Adrenal gland (tissue), 5 donors: ENCODE measurements at regions not wholly inside any gene's neighbourhood (a gene's known extent, or its start where the extent isn't known, plus 50 kb on each side); places are given as distances from the start of the nearest gene placed in this dataset.

ENCODE experiments used
- CTCF ChIP-seq, 6 experiments: fragments of 450-650 bp in 4 of 6; fragments of 200-600 bp in 2 of 6; sonication (generic) in 1 of 6; IDR thresholded peaks; 1 replicate in 5 of 6; 2 replicates in 1 of 6; pipeline versions ENCODE4 v1.5.1 to v1.8.0; 2016 to 2021; ENCODE audit warnings: antibody characterized with exemption in 6 of 6, mild to moderate bottlenecking in 2 of 6, moderate library complexity in 1 of 6
- POLR2A ChIP-seq, 2 donors: fragments of 450-650 bp; IDR thresholded peaks; one replicate each; pipeline ENCODE4 v1.6.1; 2017; ENCODE audit warnings: antibody characterized with exemption in 2 of 2, mild to moderate bottlenecking in 2 of 2, moderate library complexity in 1 of 2
- donor health status: DM: no; HTN: no; CAD: no.

GRCh38 chr16:5971924-5972323, 874.3 kb upstream of the EEF2KMT start:
- no peak for TF ChIP-seq POLR2A (IDR thresholded peaks at IDR 0.05)
- TF ChIP-seq CTCF (IDR thresholded peaks at IDR 0.05) = no peak
